Lower leg skin (tissue), 3 donors: ENCODE measurements at regions not wholly inside any gene's neighbourhood (a gene's known extent, or its start where the extent isn't known, plus 50 kb on each side); places are given as distances from the start of the nearest gene placed in this dataset.

Source experiments
- CTCF ChIP-seq, 3 donors: fragments of 450-650 bp; IDR thresholded peaks; one replicate each; pipeline ENCODE4 v1.5.1; 2016; ENCODE audit warnings: antibody characterized with exemption in 3 of 3, mild to moderate bottlenecking in 3 of 3, moderate library complexity in 2 of 3
- POLR2A ChIP-seq, 2 donors: fragments of 450-650 bp; IDR thresholded peaks; one replicate each; pipeline ENCODE4 v1.6.1; 2016 to 2017; ENCODE audit warnings: antibody characterized with exemption in 2 of 2, mild to moderate bottlenecking in 1 of 2, moderate library complexity in 1 of 2

- TF ChIP-seq CTCF (IDR thresholded peaks at IDR 0.05): no peak
- TF ChIP-seq POLR2A (IDR thresholded peaks at IDR 0.05): no peak
Measured at GRCh38 chr16:22633799-22634198, 123.1 kb downstream of the NPIPB5 start.
